GDM1 (cell line): ENCODE measurements at regions not wholly inside any gene's neighbourhood (a gene's known extent, or its start where the extent isn't known, plus 50 kb on each side); places are given as distances from the start of the nearest gene placed in this dataset.
"Not testable (repeated sequence)": the region's sequence is repeated elsewhere in the genome, so short reads cannot be mapped to it uniquely, and the experiment has no call there.

Experiments used
- DNase-seq: peaks from one replicate; lab custom pipeline; 2025; lab: John Stamatoyannopoulos, UW

DNA sequence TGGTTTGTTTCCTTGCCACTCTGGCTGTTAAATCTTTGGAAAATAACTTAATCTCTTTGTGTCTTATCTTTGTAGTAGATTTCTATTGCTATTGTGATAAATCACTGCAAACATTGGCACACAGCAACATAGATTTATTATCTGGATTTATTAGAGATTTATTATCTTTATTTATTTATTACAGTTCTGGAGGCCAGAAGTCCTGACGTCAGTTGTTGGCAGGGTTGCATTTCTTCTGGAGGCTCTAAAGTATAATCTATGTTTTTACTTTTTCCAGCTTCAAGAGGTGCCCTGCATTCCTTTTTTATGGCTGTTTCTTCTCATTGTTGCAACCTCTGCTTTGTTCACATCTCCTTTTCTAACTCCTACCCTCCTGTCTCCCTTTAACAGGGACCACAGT, 542.8 kb downstream of the GRXCR1 start:
- DNase-seq = no peak

DNA sequence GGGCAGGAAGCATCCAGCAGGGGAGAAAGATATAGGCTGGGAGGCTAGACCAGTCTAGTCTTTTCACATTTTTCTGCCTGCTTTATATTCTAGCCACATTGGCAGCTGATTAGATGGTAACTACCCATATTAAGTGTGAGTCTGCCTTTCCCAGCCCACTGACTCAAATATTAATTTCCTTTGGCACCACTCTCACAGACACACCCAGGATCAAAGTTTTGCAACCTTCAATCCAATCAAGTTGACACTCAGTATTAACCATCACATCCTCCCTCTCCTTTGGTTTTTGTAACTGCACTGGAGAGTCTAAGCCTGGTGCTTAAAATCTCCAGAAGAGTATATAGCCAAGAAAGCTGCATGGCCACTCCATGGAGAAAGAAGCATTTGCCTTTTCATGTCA, 560.4 kb downstream of the GRXCR1 start:
- no peak for DNase-seq

DNA sequence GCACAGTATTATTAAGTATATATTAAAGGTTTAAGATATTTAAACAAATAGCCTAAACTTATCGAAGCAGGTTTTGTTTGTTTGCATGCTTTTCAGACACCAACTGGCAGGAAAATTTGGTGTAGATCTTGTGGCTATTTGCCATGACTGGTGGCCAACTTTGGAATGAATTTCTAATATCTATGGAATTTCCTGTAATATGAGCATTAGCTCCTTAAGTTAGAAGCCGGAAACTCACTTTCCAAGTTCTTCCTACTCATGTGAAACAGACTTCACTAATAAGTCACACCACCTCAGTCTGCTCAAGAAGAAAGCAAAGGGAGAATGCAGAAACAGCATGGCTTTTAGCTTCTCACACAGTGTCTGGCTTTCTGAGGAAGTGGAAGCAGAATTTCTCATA, 563.9 kb downstream of the GRXCR1 start:
- DNase-seq = no peak

DNA sequence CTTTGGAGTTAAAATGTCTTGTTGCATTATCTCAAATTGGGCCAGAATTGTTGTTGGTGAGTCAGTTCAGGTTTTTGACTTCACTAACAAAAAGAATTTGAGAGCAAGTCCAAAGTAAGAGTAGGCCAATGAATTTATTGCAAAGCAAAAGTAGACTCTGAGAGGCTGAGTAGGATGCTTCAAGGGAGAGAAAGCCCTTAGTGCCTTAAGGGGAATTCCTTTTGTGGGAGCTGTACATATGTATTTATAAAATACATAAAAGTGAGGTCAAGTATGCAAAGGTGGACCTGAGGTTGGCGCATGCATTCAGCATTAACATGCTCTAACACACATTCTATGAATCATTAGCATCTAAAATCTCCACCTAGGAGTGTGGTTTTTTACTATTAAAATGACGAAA, 565.4 kb downstream of the GRXCR1 start:
- no peak for DNase-seq

DNA sequence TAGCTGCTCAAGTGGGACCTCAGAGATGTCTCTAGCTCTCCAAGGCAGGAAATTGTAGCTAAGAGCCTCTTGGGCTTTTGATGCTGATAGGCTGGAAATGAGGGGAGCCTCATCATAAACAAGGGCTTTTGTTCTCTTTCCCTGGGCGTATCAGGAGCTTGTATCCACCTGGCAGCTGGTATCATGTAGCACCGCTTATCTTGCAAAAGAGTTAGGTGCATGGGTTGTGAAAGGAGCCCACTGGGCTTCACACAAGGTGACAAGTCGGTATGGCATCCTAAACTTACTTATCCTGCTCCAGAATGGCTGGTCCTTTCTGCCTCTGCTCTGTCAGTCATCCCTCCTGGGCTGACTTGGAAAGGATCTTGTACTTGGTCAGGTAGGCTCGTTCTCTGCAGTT, 565.8 kb downstream of the GRXCR1 start:
- DNase-seq = no peak

DNA sequence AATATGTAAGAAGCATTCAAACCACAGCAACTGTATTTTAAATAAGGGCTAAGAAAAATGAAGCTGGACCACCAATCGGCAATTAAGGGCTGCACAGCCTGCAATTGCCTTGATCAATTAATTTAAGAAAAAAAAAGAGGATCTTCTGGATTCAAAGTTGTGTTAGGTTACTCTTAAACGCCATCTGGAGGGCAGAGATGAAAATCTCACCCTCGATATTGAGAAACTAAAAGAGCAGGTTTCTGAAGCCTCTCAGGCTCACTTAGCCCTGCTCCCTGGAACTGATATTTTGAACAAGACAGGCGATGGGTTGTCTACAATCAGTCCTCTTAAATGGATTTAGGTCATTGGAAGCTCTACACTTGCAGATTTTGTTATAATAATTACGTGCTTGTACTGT, 579.4 kb downstream of the GRXCR1 start:
- DNase-seq = no peak

DNA sequence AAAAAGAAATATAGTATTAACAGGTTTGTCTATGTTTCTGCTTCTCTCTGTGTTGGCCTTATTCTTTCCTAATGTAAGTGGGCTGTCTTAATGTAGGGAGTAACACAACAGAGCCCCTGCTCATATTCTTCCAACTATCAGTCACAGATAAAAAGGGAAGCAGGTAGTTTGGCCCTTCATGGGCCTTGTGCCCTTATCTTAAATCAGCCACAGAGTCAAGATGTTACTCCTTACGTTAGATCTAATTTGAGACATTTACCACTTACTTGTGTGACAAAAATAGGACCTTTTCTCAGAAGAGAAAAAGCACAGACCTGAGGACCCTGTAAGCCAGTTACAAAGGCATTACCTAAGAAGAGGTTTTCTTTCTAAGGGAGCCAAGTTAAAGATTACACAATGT, 589.0 kb downstream of the GRXCR1 start:
- DNase-seq = no peak

DNA sequence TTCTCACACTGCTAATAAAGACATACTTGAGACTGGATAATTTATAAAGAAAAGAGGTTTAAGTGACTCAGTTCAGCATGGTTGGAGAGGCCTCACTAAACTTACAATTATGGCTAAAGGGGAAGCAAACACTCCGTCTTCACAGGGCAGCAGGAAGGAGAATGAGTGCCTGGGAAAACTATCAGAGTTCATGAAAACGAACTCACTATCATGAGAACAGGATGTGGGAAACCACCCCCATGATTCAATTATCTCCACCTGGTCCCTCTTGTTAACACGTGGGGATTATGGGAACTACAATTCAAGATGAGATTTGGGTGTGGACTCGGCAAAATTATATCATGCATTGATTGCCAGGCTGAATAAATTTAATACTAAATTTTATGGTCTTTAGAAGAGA, 592.7 kb downstream of the GRXCR1 start:
- DNase-seq = no peak

DNA sequence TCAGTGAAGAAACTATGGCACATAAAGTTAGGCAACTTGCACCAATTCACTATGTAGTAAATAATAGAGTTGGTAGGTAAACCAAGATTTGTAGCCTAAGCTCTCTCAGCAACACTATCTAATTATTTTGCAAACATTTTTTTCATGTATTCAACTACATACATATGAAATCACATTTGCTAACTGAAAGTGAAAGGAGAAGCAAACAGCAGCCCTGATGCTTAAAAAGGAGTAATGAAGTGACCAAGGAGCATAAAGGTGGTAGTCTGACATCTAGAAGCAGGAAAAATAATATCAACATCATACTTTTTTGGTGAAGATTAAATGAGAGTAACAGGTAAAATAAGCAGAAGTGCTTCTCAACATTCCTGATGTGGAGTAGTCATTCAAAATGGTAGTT, 603.7 kb downstream of the GRXCR1 start:
- DNase-seq = no peak

DNA sequence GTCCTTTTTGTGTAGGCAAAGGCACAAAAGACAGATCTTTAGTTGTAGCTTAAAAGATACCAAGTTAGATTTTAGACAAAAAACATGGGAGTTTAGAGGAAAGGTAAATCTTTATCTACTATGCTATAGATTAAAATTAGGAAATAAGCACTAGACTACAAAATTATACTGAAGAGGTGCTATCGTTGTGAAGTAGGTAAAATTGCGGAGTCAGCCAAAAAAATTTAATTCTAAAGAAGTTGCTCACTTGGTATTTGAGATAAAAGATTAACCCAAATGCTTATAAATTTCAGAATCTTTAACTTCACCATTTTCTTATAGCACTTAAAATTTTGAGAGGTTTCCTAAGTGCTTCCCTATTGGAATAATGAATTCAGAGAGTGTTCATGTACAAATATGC, 604.1 kb downstream of the GRXCR1 start:
- no peak for DNase-seq

DNA sequence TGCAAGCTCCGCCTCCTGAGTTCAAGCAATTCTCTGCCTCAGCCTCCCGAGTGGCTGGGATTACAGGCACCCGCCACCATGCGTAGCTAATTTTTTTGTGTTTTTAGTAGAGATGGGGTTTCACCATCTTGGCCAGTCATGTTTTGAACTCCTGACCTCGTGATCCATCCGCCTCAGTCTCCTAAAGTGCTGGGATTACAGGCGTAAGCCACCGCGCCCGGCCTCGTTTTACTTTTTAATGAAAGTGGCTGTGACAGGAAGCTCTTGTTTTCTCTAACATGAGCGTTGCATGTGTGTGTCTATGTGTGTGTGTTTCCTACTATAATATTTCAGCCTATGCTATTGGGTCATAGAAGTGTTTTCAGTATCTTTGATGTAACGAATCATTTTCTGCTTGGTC, 613.3 kb downstream of the GRXCR1 start:
- DNase-seq = not testable (repeated sequence)

DNA sequence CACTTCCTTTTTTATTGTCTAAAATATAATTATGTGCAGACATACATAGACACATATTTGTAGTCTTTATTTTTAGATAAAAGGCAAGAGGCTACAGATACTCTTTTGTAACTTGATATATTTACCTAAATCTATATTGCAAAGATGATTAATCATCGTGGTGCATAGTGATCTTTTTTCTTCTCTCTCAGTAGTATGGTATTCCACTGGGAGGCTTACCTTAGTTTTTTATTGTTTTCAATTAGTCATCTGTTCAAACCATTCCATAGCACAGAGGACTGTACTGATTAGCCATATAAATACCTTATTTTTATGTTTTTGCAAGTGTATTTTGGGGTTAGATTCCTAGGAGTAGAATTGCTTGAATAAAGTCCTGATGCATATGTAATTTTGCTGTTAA, 619.7 kb downstream of the GRXCR1 start:
- no peak for DNase-seq

DNA sequence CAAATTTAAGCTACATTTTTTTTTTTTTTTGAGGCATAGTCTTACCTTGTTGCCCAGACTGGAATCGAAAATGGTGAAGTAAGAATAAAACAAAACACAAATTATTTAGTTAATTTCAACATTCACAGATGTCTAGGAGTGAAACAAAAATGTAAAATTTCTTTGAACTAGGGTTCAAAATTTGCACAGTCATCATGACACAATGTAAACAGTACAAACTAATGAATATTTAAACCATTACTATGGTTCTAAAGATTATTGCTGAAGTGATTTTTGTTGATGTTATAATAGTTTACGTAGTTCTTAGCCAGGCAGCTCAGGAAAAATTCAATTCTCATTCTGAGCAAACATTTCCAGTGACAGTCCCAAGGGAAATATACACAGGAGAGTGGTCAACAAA, 633.1 kb downstream of the GRXCR1 start:
- no peak for DNase-seq

DNA sequence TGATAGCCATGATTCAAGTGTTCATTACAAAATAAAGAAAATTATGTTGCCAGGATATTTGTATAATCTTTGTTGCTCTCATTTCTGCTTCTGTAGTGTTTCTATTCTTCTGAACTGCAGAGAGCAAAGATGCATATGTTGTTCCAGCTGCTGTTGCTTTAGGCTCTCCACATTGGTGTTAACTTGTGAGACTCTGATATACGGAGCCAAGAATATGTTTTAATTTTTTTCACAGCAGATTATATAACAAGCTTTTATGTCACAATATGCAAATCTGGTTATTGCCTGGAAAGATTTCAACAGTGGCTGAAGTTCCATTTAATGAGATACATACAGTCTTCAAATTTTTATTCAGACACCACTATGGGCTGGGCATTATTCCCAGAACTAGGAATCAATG, 655.0 kb downstream of the GRXCR1 start:
- DNase-seq = no peak

DNA sequence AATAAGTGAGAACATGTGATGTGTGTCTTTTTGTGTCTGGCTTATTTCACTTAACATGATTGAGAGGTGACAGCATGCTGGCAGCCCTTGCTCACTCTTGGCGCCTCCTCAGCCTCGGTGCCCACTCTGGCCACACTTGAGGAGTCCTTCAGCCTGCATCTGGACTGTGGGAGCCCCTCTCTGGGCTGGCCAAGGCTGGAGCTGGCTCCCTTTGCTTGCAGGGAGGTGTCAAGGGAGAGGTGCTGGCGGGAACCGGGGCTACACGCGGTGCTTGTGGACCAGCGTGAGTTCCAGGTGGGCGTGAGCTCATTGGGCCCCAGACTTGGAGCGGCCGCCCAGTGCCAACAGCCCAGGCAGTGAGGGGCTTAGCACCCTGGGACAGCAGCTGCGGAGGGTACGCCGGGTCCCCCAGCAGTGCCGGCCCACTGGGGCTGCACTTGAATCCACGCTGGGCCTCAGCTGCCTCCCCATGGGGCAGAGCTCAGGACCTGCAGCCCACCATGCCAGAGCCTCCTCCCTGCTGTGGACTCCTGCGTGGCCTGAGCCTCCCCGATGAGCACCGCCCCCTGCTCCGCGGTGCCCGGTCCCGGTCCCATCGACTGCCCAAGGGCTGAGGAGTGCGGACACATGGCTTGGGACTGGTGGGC, 658.6 kb downstream of the GRXCR1 start:
- no peak for DNase-seq

DNA sequence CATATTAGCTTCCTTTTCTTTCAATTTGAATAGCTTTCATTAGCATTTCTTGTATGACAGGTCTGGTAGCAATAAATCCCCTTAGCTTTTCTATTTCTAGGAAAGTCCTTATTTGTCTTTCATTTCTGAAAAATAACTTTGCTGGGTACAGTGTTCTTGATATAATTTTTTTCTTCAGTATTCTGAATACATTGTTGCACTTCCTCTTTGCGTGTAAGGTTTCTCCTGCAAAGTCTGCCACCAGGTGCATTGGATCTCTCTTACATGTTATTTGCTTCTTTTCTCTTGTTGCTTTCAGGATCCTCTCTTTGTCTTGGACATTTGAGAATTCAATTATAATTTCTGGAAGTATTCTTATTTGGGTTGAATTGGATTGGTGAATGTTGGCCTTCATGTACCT, 663.7 kb downstream of the GRXCR1 start:
- no peak for DNase-seq

DNA sequence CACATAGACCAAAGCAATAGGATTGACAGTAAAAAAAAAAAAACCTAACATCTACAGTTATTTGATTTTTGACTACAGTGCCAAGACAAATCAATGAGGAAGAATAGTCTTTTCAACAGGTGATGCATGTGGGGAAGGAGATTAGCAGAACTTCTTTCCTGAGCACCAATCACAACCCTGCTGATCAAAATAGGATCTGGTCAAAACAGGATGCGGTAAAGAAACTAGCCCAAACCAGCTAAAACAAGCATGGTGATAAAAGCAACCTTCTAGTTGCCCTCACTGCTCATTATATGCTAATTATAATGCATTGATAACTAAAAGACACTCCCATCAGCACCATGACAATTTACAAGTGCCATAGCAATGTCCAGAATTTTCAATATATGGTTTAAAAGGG, 667.5 kb downstream of the GRXCR1 start:
- no peak for DNase-seq

DNA sequence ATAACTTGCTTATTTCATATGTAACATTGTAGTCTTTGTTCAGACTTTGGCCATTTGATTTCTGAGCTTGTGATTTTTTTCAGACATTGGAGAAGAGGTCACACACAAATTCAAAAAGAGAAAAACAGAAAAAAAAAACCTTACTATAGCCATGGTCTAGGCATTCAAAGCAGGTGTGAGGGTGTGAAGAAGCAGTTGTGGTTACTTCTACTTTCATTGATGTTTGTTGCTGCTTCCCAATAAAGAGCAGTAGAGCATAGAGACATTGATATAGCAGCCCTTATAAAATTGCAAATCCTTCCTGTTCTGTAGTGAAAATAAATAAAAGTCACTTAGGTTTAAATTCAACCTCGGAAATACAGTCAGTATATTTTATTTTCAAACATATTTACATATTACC, 671.6 kb downstream of the GRXCR1 start:
- DNase-seq = no peak

DNA sequence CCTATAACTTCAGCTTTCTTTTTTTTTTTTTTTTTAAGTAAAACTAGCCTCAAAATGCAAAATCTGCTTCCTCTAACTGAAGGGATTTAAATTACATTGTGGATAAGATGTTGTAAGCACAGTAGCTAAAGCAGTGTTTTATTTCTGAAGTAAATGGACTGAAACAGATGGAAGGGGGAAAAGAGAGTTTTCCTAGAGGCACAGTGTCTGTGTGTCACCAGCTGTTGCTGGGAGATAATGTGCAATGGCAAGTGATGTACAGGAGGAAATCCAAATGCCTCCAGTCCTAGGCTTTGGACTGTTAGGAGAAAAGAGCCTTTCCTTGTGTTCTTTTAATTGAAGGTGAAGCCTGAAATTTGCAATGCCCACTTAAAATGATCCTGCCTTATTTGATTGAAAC, 672.1 kb downstream of the GRXCR1 start:
- no peak for DNase-seq

DNA sequence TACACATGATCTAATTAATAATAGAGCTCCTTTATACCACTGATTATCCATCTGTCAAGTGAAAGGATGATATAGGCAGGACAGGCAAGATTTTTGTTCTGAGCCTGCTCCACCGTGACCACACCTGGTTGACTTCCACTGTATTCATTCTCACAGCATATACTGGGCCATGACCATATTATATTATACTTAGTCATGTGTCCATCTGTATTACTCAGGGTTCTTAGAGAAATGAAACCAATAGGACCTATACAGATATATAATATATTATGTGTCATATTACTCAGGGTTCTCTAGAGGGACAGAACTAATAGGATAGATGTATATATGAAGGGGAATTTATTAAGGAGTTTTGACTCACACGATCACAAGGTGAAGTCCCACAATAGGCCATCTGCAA, 675.1 kb downstream of the GRXCR1 start:
- no peak for DNase-seq

DNA sequence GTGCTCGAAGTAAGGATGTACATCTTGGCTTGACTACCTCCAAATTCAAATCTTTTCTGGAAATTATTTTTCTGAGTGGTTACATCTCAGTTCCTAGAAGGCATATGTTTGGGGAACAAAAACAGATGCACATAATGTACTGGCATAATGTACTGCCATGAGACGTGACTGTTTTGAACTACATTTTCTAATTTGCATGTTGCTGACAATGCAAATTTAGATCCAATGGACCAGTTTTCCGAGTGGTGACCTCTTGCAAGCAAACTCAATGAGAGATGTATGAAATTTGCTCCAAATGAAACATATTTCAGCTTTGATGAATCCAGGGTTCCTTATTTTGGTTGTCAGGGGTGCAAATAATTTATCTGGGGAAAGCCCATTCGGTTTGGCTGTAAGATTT, 694.3 kb downstream of the GRXCR1 start:
- DNase-seq = no peak

DNA sequence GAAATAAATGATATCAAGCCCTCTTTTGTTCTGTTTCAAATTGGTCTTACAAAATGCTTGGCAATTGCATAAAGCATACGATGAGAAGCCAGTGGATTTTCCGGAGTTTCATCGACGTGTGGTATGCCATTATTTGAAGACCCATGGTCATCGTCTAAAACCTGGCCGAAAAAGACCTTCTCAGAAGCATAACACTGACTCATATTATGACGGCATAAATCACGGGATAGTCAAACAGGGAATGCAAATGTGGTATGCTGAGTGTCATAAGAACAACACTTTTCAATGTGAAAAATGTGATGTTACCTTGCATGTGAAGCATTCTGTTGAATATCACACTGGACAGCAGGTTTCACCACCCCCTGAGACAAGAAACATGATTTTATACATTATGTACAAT, 695.2 kb downstream of the GRXCR1 start:
- no peak for DNase-seq

DNA sequence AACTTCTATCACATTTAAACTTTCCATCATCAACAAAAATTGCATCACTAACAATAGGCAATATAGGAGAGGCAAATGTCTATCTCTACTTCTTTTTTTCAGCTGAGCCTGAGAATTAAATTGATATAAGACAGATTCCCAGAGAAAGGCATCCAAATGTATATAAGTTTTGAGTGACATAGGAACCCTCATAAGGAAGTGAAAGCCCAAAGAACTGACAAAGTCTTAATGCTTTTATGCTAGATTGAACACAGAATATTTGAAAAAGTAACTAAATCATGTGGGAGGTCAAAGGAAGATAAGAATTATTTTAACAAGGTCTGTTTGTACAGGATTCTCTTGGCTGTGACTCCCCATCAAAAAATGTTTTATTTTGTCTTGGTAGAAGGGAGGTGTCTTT, 714.9 kb downstream of the GRXCR1 start:
- DNase-seq = no peak

DNA sequence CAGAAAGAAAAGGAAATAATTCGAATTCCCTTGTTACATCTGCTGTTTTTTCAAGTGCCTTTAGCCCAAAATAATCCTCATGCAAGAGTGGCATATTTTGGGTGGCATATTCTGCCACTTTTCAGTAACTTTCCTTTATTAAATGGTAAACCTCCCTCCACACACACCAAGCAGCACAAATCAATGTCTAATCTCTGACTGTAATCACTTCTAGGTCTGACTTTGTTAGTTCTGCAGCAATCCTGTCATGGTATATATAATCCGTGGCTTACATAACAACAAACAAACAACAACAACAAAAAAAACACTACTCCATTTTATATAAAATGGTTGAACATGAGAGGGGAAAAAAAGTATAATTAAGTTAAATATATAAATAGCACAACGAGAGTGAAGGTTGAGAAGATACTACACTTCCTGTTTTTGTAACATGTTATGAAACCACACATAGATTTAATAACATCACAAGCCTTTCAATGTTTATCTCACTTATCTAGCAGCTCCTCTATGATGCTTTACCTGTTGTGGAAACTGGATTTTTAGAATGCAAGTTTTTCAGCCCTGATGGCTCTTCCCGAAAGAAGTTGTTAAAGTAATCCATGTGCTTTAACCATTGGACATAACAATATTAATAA, 715.4 kb downstream of the GRXCR1 start:
- DNase-seq = no peak
